ENCODE measurements at regions not wholly inside any gene's neighbourhood (a gene's known extent, or its start where the extent isn't known, plus 50 kb on each side); places are given as distances from the start of the nearest gene placed in this dataset.

GRCh38 chr18:60266558-60266957 is 106.0 kb downstream of the MC4R start:
- TF ChIP-seq POLR2AphosphoS5 (IDR thresholded peaks at IDR 0.05; ENCODE audit: borderline replicate concordance, low read depth, low read length) = no peak
- TF ChIP-seq EZH2 (IDR thresholded peaks at IDR 0.05) = no peak

Measured in SK-N-MC (cell line).